ENCODE measurements at regions not wholly inside any gene's neighbourhood (a gene's known extent, or its start where the extent isn't known, plus 50 kb on each side); places are given as distances from the start of the nearest gene placed in this dataset.
"Not testable (repeated sequence)": the region's sequence is repeated elsewhere in the genome, so short reads cannot be mapped to it uniquely, and the experiment has no call there.

DNA sequence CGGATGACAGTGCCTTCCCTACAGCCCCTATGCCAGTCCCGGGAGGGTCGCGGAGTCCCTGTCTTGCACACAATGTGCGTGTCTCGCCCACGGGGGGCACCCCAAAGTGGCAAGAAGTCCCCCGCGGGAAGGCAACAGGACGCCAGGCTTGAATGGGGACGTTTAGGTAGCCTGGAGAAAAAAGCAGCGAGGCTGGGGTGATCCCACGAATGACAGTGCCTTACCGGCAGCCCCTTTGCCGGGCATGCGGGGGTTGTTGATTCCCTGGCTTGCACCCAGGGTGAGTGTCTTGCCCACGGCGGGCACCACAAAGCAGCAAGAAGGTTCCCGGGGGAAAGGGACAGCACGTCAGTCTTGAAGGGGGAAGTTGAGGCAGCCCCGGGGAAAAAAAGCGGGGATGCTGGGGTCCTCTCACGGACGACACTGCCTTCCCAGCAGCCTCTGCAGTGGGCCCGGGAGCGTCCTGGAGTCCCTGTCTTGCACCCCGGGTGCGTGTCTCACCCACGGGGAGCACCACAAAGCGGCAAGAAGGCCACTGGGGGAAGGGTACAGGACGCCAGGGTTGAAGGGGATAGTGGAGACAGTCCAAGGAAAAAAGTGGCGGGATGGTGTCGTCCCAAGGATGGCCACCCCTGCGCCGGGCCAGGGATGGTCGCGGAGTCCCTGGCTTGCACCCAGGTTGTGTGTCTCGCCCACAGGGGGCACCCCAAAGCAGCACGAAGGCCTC lies 156.8 kb upstream of the ALG10B start:
- DNase-seq: no peak

DNA sequence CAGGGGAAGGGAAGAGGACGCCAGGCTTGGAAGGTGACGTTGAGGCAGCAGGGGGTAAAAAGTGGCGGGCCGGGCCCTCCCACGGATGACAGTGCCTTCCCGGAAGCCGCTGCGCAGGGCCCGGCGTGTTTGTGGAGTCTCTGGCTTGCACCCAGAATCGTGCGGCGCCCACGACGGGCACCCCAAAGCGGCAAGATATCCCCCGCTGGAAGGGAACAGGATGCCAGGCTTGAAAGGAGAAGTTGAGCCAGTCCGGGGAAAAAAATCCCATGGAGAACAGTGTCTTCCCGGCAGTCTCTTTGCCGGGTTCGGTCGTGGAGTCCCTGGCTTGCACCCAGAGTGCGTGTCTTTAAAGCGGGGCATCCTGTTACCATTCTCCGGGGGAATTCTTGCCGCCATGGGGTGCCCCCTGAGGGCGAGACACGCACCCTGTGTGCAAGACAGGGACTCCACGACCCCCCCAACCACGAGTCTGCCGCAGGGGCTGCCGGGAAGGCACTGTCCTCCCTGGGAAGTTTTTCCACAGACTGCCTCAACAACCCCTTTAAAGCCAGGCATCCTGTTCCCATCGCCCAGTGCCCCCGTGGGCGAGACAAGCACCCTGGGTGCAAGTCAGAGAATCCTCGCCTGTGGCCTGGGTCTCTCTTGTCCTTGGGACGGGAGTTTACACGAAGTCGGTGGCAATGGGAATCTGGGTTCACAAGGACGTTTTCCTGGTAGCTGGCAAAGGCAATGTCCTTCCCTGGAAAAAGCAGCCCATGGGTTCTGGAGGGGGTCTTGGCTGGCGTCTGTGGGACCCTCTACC lies 156.1 kb upstream of the ALG10B start:
- DNase-seq: no peak

DNA sequence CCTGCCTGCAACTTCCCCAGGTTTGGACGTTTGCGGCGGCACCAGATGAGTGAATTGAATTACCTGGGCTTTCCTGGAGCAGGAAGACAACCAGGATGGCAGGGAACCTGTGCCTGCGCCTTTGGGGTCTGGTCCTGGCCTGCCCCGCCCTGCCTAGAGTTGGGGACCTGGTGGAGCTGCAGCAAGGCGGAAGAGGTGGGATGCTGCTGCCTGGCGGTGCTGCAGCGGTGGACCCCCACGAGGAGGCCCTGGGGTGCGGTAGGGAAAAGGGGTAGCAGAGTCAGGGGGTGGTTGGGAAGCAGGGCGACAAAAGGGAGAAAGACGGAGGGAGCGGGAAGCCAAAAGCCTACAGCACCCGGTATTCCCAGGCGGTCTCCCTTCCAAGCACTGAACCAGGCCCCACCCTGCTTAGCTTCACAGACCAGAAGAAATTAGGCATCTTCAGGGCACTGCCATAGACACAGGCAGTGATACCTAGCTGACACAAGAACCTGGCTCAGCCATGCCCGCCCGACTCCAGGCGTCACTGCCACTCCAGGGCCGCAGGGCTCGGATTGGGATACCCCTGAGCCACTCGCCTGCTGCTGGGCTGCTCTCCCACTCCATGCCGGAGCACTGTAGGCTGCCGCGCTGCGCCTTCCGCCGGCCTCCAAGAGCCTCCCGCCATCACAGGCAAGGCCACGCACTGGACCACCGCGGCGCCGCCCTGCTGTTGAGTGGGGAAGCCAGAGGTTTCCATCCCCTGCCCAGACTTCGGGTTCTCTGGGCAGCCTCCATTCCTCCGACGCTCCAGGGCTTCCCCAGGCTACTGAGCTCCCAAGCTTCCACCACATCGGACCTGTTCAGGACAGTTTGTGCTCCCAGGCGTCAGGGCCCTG lies 155.2 kb upstream of the ALG10B start:
- no peak for DNase-seq

DNA sequence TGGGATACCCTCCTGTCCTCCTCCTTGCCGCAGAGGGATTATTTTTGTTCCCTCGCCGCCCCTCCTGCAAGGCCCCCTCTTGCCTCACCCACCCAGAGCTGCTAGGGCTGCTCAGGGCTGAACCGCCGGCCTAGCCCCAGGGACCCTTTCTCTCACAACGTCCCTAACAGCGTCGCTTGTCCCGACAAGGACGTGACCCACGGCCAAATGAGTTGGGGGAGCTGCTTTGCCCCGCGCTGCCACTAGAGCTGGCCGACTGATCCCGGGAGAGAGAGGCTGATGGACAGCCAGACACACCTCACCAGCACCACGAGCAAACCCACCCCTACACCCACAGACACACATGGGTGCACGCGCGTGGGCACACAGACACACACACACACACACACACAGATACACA lies 154.6 kb upstream of the ALG10B start:
- DNase-seq: no peak

DNA sequence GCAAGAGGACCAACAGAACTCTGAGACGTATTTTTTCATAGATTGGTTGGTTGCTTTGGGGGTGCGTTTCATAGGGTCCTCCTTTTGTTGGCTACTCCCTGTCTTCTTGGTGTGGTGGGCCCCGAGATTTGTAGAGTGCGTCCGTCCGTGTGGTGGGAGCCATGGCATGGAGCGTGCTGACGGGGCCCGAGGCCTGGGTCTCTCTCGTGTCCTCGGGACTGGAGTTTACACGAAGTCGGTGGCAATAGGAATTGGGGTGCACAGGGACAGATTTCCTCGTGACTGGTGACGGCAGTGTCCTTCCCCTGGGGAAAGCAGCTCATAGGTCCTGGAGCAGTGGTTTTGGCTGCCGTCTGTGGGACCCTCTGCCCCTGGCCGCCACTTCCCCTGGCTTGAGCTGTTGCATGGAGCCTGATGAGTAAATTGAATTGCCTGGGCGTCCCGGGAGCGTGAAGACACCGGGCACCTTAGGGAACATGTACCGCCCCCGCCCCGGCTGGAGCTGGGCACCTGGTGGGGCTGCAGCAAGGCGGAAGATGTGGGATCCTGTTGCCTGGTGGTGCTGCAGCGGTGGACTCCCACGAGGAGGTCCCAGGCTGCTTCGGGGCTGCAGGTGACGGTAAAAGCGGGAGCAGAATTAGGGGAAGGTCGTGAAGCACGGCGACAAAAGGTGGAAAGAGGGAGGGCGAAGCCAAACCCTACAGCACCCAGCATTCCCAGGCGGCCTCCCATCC lies 153.7 kb upstream of the ALG10B start:
- no peak for DNase-seq

DNA sequence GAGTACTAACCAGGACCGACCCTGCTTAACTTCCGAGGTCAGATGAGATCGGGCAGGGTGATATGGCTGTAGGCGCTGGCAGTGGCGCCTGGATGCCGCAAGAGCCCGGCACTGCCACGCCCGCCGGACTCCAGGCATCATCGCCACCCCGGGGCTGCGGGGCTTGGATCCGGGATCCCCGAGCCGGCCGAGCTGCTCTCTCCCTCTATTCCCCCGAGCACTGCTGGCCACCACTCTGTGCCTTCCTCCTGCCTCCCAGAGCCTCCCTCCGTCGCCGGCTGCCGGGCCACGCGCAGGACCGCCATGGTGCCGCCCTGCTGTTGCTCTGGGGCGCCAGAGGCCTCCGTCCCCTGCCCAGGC lies 153.2 kb upstream of the ALG10B start:
- DNase-seq: no peak

DNA sequence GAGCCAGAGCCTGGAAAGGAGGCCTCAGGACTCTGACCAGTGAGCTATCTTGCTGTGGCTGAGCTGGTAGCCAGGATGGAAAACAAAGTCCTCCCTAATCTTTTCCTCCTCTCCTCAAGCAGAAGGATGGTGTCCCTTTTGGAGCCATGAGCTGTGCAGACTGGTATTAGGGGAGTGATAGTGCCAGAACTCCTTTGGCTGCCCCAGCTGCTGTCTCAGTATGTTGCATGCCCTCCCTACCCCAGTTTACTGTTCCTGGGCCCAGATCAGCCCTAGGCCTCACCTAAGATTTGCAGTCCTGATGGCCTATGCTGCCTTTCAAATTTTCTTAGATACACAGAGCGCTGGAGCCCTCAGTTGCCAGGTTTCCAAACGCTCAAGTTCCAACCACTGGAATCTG lies 150.3 kb upstream of the ALG10B start:
- no peak for DNase-seq

DNA sequence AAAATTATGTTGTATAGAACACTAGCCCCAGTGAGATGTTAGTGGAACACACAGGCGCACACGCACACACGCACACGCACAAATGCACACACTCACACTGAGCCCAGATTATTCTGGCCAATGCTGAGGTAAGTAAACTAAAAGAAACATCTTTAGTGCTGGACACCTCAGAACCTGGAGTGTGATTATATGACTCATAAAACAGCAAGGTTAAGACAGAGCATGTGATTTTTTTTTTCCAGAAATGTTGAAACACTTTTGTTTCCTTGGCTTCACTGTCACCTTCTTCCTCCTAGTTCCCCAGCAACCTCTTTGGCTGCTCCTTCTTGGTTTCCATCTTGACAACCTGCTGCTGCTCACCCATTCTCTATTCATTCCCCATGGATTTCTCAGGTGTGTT lies 141.0 kb upstream of the ALG10B start:
- no peak for DNase-seq

DNA sequence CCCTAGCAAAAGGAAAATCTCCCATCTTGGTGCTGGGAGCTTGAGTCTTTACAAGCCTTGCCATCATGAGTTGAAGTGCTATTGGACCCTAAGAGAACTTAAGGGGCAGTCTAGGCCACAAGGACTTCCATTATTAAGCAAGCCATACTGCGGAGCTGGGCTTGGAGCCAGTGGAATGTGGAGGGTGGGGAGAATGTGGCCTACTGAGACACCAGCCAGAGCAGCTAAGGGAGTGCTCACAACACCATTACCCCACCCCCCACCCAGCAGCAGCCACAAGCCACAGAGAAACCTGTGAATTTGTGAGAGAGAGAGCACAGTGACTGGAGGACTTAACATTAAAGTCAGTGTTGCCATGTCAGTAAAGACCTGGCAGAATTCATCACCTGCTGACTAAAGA lies 133.0 kb upstream of the ALG10B start:
- not testable (repeated sequence) for DNase-seq

DNA sequence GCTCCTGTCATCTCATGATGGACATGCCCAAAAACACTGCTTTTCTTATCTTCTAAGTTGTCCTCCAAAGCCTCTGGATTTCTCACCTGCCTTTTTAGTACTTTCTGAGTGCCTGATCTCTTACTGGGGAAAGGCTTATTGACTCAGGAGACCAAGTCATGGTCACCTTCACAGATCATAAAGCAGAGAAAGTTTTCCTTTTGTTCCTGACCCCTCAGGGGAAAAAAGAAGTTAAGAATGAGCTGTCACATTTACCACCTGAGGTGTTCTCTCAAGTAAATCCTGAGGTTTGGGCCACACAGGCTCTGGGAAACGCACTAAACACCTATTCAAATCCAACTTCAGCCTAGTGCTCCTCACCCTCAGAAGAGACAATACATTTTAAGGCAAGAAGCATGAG lies 119.3 kb upstream of the ALG10B start:
- not testable (repeated sequence) for DNase-seq

DNA sequence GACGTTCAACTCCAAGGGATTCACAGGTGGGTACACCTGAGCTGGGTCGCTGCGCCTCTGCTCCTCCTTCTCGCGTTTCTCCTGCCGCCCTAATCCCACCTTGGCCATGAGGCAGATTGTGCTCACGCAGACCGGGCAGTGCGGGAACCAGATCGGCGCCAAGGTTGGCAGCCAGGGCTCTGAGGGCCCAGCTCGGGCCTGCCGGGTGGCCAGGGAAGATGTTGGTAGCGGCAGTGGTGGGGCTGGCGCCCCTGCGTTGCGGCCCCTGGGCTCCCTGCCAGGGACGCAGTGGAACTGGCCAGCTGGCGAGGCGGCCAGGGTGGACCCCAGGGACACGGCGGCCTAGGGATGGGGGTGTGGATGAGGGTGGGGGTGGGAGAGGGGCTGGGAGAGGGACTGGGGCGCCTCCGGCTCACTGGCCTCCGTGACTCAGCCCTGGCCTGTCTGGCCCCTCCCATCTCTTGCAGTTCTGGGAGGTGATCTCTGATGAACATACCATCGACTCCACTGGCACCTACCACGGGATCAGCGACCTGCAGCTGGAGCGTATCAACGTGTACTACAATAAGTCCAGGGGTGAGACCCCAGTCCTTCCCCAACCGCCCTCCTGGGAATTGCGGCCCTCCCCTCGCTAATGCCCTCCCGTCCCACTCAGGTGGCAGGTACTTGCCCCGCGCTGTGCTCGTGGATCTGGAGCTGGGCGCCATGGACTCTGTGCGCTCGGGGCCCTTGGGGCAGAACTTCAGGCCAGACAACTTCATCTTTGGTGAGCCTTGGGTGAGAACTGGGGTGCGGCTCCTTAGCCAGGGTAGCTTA lies 114.9 kb upstream of the ALG10B start:
- DNase-seq: no peak

DNA sequence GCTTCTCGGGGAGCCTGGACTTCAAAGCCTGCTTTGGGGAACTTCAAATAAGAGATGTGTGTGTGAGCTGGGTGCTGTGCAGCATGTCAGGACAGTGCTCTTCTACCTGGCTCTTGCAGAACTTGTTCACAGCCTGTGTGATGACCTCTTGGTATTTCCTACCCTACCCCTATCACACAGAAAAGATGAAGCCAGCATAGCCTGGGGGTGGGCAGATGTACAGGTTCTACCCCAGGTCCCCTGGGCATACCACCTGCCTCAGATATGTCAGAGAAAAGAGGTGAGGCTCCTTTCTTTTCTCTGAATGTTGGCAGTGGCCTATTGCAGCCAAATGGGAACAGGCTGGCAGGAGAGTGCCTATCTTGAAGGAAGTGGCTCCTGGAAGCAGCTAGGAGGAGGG lies 111.7 kb upstream of the ALG10B start:
- no peak for DNase-seq

DNA sequence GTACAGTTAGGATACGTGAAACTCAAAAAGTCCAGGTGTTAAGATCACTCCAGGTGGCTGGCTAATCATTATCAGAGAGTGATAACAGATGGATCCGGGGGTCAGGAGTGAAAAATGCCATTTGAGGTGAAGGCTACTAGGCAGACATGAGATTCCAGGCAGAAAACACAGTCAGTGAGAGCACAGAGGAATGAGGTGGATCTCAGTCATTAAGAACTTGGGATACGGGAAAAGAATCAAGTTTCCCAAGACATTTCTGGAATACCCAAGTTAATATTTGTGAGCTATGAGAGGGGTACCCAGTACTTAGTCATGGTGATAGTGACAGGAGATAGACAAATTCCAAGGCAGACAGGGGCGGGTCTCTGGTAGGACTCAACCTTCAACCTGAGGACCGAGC lies 94.6 kb upstream of the ALG10B start:
- no peak for DNase-seq

DNA sequence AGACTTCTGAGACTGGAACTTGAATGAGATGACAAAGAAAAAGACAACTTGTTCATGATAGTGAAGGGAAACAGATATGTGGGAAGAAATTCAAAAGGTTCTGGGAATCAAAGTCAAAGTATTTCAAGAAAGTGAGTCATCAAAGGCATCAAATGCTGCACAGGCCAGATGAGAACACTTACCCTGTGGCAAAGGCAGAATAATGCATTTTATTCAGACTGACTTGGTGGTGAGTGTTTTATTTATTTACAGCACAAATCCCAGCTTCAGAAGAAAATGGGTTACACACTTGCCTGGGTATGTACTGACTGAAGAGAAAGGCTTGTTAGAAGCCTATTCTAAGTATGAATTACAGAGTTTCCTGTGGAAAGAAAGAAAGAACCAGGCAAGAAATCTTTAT lies 78.2 kb upstream of the ALG10B start:
- not testable (repeated sequence) for DNase-seq

DNA sequence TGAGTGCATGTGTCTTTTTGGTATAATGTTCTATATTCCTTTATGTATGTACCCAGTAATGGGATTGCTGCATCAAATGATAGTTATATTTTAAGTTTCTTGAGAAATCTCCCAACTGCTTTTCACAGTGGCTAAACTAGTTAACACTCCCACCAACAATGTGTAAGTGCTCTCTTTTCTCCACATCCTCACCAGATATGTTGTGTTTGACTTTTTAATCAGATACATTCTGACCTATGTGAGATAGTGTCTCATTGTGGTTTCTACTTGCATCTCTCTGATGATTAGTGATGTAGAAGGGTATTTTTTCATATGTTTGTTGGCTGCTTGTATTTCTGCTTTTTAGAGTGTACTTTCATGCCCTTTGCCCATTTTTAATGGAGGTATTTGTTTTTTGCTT lies 62.8 kb upstream of the ALG10B start:
- DNase-seq: no peak

DNA sequence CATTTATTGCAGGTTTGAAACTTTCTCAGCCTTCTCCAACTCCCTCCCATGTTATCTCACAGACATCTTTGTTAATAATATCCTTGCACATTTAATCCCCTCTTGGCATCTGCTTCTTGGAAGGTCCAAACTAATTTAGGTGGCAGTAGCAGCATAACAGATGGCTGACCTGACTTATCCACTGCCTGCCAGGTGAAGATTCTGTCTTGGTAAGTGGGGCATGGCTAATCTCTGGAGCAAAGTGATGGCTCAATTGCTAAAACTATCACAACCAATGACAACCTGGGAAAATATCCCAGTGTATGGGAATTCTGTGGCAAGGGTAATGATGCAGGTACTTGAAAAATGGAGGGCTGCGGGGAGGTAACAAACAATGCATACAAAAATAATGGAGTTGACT lies 58.2 kb upstream of the ALG10B start:
- DNase-seq: no peak

Data from NCI-H2171 (cell line).